ENCODE measurements at regions not wholly inside any gene's neighbourhood (a gene's known extent, or its start where the extent isn't known, plus 50 kb on each side); places are given as distances from the start of the nearest gene placed in this dataset.
A peak's percentile ranks its signal among the peaks of the same experiment; 100 is the strongest.

DNA sequence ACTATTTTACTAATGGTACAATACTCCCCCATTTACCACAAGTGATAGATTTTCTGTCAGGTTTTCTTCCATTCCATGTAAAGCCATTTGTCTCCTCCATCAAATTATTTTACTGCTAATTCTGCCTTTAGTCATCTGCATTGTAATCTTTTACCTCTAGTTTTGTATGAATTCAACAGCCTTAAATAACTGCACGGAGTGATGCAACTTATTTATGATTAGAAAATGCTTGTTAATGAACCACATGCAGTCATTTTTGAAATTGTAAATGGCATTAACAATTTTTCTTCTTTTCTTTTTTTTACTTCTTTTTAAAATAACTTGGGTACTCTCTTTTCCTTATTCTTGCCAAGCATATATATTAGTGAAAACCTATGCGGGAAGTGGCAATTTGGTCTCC is 71.5 kb downstream of the RESF1 start:
- POLR2A ChIA-PET, result no interaction called here
- ATAC-seq, result no peak
- H3K27me3 Mint-ChIP-seq, result no peaks in the 10 kb centered on the region
- intact Hi-C loops (cut with DNase I, micrococcal nuclease), result no loop called here
- CTCF ChIA-PET, result no interaction called here
- H3K27ac Mint-ChIP-seq, result no peak overlapping the region
- H3K4me3 Mint-ChIP-seq, result no peak overlapping the region
- no peak for DNase-seq
- H3K4me1 Mint-ChIP-seq, result peaks cover 13% of the 10 kb centered on the region
- no peaks in the 10 kb centered on the region for H3K9me3 Mint-ChIP-seq (ENCODE audit: low read depth)
- H3K36me3 Mint-ChIP-seq (ENCODE audit: low read depth), result no peaks in the 10 kb centered on the region

DNA sequence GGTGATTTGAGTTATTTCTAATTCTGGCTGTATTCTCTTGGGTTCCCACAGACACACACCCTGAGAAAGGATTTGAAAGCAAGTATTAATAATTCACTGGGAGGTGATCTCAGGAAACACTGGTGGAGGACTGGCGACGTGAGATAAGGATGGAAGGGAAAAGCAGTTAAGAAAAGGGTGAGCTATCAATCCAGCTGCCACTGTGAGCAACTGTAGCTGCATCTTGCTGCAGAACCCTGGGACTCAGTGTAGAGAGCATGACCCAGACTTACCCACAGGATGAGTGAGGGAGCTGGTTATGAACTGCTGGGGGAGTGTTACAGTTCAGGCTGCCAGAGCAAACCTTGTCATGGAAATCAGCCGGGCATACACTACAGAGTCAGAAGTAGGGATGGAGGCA is 71.9 kb downstream of the RESF1 start:
- Mint-ChIP-seq H3K9me3 (ENCODE audit: low read depth) (no peaks in the 10 kb centered on the region), H3K36me3 (ENCODE audit: low read depth) (no peaks in the 10 kb centered on the region), H3K27ac (no peak overlapping the region), H3K27me3 (no peaks in the 10 kb centered on the region), H3K4me1 (peaks cover 9% of the 10 kb centered on the region), H3K4me3 (no peak overlapping the region)
- POLR2A ChIA-PET, result no interaction called here
- ATAC-seq (no peak), DNase-seq (peak; percentile 9)
- CTCF ChIA-PET, result no interaction called here
- intact Hi-C loops (cut with DNase I, micrococcal nuclease), result no loop called here

DNA sequence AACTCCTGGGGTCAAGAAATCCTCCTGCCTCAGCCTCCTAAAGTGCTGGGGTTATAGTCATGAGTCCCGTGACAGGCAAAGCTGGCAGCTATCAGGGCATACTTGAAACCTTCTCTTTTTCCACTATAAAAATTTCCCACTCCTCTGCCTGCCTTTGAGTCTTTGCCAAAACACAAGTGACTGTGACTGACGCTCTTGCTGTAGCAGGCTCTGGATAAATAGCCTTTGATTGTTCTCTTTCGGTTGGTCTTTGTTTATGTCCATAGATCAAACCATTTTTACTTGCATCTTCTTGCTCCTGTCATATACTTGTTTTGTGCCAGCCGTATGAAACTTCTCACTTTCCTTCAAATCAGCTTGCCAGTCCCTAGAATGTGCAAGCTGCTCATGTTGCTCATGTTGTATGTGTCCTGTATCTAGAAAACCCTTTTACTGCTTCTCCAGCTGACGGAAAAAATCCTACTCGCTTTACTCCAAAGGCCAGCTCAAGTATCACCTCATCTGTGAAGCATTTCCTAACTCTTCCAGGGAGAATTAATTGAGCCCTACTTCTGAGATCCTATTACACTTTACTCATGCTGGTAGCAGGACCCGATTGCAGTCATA is 73.1 kb downstream of the RESF1 start:
- no peaks in the 10 kb centered on the region for H3K27me3 Mint-ChIP-seq
- DNase-seq (no peak), ATAC-seq (no peak)
- no peaks in the 10 kb centered on the region for H3K4me1 Mint-ChIP-seq
- no peak overlapping the region for H3K27ac Mint-ChIP-seq
- intact Hi-C loops (cut with DNase I, micrococcal nuclease), result no loop called here
- no peaks in the 10 kb centered on the region for H3K36me3 Mint-ChIP-seq (ENCODE audit: low read depth)
- no peak overlapping the region for H3K4me3 Mint-ChIP-seq
- CTCF ChIA-PET, result no interaction called here
- POLR2A ChIA-PET, result no interaction called here
- no peaks in the 10 kb centered on the region for H3K9me3 Mint-ChIP-seq (ENCODE audit: low read depth)

DNA sequence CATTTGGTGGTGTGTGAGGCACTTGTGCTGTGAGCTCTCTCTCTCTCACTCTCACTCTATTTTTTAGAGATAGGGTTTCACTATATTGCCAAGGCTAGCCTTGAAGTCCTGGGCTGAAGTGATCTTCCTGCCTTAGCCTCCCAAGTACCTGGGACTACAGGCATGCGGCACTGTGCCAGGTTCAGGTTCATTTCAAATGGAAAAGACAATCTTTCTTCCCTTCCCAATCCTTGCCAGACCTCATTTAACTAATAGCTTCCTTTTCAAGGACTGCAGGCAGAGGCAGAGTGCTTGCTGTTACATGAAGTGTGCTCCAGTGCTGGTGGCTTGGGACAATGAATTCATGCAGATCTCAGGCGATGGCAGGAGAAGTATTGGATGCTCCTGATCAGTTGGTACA is 73.2 kb upstream of the BICD1 start:
- Mint-ChIP-seq H3K27ac (no peak overlapping the region), H3K4me1 (no peaks in the 10 kb centered on the region), H3K9me3 (ENCODE audit: low read depth) (no peaks in the 10 kb centered on the region), H3K27me3 (no peaks in the 10 kb centered on the region), H3K4me3 (no peak overlapping the region), H3K36me3 (ENCODE audit: low read depth) (no peaks in the 10 kb centered on the region)
- DNase-seq (no peak), ATAC-seq (no peak)
- ChIA-PET CTCF (interaction anchor here (0.6 kb wide), 1 partner anchor 12 kb away, joined by 3 read pairs; no protein-coding TSS in a partner anchor), POLR2A (no interaction called here)
- intact Hi-C loops (cut with DNase I, micrococcal nuclease), result no loop called here

DNA sequence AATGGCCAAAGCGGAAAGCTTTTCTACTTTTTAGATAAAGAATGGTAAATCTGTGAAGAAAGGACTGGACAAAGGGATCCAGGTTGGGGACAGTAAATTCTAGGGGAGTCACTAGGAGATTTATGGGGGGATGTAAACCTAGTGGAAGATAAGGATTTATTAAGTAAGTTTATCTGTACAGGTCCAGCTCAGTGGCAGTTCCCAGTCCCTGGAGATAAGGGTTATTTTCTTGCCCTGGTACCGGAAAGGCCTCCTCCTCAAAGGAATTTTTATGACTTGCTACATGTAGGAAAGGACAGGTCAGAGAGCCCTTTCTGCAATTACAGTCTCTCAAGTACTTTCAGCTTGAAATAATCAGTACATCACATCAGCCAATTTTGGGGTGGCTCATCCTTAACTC is 72.6 kb upstream of the BICD1 start:
- ChIA-PET CTCF (interaction anchor here (0.6 kb wide), 1 partner anchor 11 kb away, joined by 3 read pairs; no protein-coding TSS in a partner anchor), POLR2A (no interaction called here)
- H3K27ac Mint-ChIP-seq, result no peak overlapping the region
- DNase-seq (no peak), ATAC-seq (no peak)
- no peak overlapping the region for H3K4me3 Mint-ChIP-seq
- no peaks in the 10 kb centered on the region for H3K36me3 Mint-ChIP-seq (ENCODE audit: low read depth)
- H3K4me1 Mint-ChIP-seq, result no peaks in the 10 kb centered on the region
- no peaks in the 10 kb centered on the region for H3K9me3 Mint-ChIP-seq (ENCODE audit: low read depth)
- no peaks in the 10 kb centered on the region for H3K27me3 Mint-ChIP-seq
- intact Hi-C loops (cut with DNase I, micrococcal nuclease), result no loop called here

DNA sequence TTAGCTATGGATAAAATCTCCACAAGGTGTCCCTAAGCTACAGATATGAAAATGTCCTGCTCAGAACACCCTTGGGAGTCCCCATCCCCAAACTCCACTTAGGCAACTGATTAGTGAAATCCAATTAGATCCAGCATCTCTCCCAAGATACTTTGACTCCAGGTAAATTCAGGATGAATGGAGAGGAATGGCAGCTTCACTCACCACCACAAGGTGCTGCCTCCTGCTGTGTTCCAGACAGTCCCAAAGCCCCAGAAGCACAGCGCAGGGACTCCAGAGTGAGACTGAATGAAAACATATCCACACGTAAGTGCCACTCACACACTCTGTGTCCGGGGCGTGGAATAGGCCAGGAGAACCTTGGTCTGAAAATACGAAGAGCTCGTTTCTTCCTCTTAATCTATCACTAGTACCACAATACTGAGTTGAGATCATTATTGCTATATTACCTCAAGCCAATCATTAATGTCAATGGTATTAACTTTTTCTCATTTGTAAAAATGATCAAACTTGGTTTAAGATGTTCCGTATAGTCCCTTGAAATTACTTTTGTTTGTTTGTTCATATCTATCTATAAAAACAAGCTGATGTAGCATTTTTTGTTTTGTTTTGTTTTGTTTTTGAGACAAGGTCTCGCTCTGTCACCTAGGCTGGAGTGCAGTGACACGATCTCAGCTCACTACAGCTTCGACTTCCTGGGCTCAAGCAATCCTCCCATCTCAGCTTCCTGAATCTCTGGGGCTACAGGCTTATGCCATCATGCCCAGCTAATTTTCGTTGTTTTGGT is 70.0 kb upstream of the BICD1 start:
- Mint-ChIP-seq H3K9me3 (ENCODE audit: low read depth) (no peaks in the 10 kb centered on the region), H3K27ac (no peak overlapping the region), H3K36me3 (ENCODE audit: low read depth) (no peaks in the 10 kb centered on the region), H3K27me3 (no peaks in the 10 kb centered on the region), H3K4me3 (no peak overlapping the region), H3K4me1 (no peaks in the 10 kb centered on the region)
- no peak for ATAC-seq
- intact Hi-C loops (cut with DNase I, micrococcal nuclease), result no loop called here
- no peak for DNase-seq
- ChIA-PET CTCF (interaction anchor here (0.7 to 1.6 kb wide), 4 partner anchors 10 to 383 kb away, joined by 3 to 4 read pairs (median 3); no protein-coding TSS in a partner anchor), POLR2A (interaction anchor here (0.6 kb wide), 1 partner anchor 27 kb away, joined by 3 read pairs; no protein-coding TSS in a partner anchor)

DNA sequence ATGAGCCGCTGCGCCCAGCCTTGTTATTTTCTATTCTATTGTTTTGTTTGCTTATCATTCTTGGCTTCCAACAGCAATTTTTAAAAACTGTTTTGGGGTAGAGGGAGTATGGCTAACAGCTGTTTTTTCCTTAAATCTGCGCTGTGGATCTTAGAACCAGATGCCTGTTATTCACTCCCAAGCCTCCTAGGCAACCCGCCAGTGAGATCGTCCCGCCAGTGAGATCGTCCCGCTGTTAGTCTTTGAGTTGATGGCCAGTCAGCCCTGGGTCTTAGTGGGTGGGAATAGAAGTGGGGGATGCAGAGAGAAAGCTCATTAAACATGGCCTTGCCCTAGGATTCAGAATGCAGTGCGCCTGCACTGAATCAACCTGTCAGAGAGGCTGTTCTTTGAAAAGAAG is 67.3 kb upstream of the BICD1 start:
- intact Hi-C loops (cut with DNase I, micrococcal nuclease), result loop anchor here in 1 of 2 experiments (1.0 kb wide), 1 partner anchor 26 kb away; no protein-coding TSS in a partner anchor
- Mint-ChIP-seq H3K36me3 (ENCODE audit: low read depth) (peaks cover 5% of the 10 kb centered on the region), H3K27me3 (no peaks in the 10 kb centered on the region), H3K4me3 (no peak overlapping the region), H3K9me3 (ENCODE audit: low read depth) (peaks cover 10% of the 10 kb centered on the region), H3K4me1 (no peaks in the 10 kb centered on the region), H3K27ac (no peak overlapping the region)
- ChIA-PET POLR2A (no interaction called here), CTCF (no interaction called here)
- DNase-seq (no peak), ATAC-seq (no peak)

DNA sequence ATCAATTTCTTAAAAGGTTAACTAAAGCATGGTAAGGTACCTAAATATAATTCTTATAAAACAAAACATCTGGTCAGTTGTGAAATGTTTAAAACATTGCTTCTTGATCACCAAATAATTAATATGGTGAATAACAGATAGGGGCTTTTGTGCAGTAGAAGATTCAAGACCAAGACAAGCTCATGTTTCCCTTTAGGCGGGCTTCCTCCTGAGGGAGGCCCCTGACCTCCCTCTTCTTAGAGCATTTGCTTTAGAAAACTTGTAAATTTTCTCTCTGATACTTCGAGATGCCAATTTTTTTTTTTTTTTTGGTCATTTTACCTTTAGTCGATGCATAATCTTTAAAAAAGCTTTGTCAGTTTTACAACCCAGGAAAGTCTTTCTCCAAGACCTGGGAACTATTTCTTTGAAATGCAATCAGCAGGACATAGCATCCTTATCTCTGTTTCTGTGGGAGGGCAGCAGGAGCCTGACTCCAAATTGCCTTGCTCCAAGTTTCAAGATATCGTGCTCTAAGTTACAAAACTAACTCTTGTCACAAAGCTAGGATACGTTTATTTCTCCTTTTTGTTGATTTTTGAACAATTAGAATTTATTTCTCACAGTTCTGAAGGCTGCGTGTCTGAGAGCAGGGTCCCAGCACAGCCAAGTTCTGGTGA is 66.6 kb upstream of the BICD1 start:
- peaks cover 12% of the 10 kb centered on the region for H3K9me3 Mint-ChIP-seq (ENCODE audit: low read depth)
- H3K36me3 Mint-ChIP-seq (ENCODE audit: low read depth), result peaks cover 5% of the 10 kb centered on the region
- POLR2A ChIA-PET, result no interaction called here
- no peak overlapping the region for H3K4me3 Mint-ChIP-seq
- no peak overlapping the region for H3K27ac Mint-ChIP-seq
- intact Hi-C loops (cut with DNase I, micrococcal nuclease), result loop anchor here in 1 of 2 experiments (1.0 kb wide), 1 partner anchor 27 kb away; no protein-coding TSS in a partner anchor
- ATAC-seq (no peak), DNase-seq (no peak)
- CTCF ChIA-PET, result no interaction called here
- H3K27me3 Mint-ChIP-seq, result no peaks in the 10 kb centered on the region
- no peaks in the 10 kb centered on the region for H3K4me1 Mint-ChIP-seq

DNA sequence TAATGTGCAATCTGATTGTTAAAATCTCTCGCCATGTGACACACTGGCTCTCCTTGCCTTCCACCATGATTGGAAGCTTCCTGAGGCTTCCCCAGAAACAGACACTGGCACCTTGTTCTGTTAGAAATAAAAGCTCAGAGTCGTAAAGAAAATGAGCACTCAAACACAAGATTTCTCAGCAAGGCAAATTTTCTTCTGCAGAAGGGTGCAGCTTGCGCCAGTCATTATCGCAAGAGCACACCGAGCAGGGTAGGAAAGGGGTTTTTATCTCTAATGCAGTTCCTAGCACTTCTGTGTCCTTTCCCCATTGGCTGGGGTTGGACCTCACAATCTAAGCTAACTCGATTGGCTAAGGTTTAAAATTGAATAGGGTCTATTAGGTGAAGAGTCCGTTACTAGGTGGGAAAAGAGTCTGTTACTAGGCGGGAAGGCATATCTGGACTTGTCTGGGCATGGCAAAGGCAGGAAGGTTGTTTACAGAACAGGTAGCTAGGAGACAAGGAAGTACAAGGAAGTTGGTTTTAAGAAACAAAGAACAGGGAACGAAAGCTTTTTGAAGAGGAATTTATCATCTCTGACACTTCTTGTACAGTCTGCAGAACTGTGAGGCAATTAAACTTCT is 62.6 kb upstream of the BICD1 start:
- no peak overlapping the region for H3K27ac Mint-ChIP-seq
- POLR2A ChIA-PET, result no interaction called here
- DNase-seq (no peak), ATAC-seq (no peak)
- intact Hi-C loops (cut with DNase I, micrococcal nuclease), result no loop called here
- CTCF ChIA-PET, result interaction anchor here (1.1 kb wide), 1 partner anchor 225 kb away, joined by 3 read pairs; no protein-coding TSS in a partner anchor
- peaks cover 17% of the 10 kb centered on the region for H3K9me3 Mint-ChIP-seq (ENCODE audit: low read depth)
- peaks cover 10% of the 10 kb centered on the region for H3K36me3 Mint-ChIP-seq (ENCODE audit: low read depth)
- peaks cover 5% of the 10 kb centered on the region for H3K4me1 Mint-ChIP-seq
- H3K27me3 Mint-ChIP-seq, result no peaks in the 10 kb centered on the region
- H3K4me3 Mint-ChIP-seq, result no peak overlapping the region

DNA sequence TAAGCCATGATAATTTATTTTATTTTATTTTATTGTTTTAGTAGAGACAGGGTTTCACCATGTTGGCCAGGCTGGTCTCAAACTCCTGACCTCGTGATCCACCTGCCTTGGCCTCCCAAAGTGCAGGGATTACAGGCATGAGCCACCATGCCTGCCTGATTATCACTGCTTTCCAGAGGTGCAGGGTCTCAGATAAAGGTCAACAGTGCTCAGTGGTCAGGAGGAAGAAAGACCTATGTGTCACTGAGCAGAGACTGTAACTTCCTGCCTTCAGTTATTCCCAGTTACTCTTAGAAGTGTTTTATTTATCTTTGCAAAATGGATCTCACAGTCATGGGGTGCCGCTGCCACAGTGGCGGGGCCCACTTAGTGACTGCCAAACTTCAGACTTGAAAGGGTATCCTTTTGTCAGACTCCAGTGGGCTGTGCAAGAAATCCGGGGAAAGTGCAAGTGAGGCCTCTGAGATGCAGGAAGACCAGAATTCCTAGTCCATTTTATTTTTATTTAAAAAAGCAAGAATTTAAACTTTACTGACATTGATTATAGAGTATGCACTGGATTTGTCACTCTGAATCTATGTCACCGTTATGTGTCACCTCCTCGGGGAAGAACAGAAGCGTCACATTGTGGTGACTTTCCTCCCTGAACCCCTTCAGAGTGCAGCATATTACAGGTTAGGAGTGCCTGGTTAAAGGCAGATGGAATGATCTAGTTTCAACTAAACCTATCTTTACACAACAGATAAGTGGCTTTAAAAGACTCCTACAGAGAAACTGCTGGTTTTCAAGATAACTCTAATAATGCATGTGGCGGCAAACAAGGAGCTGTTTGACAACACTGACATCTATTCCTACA is 59.1 kb upstream of the BICD1 start:
- H3K27ac Mint-ChIP-seq, result peak overlapping the region; percentile 70
- DNase-seq (no peak), ATAC-seq (peak; percentile 82)
- peaks cover 8% of the 10 kb centered on the region for H3K4me1 Mint-ChIP-seq
- intact Hi-C loops (cut with DNase I, micrococcal nuclease), result no loop called here
- H3K27me3 Mint-ChIP-seq, result no peaks in the 10 kb centered on the region
- ChIA-PET CTCF (no interaction called here), POLR2A (no interaction called here)
- no peak overlapping the region for H3K4me3 Mint-ChIP-seq
- peaks cover 10% of the 10 kb centered on the region for H3K36me3 Mint-ChIP-seq (ENCODE audit: low read depth)
- peaks cover 17% of the 10 kb centered on the region for H3K9me3 Mint-ChIP-seq (ENCODE audit: low read depth)

DNA sequence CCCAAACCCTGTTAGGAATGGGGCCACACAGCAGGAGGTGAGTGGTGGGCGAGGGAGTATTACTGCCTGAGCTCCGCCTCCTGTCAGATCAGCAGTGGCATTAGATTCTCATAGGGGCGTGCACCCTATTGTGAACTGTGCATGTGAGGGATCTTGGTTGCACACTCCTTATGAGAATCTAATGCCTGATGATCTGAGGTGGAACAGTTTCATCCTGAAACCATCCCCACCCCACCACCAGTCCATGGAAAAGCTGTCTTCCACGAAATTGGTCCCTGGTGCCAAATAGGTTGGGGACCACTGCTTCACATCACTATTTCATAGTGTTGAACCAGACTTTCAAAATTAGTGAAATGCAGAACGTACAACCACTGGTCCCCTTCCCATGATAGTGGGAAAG is 57.9 kb upstream of the BICD1 start:
- no peak overlapping the region for H3K27ac Mint-ChIP-seq
- DNase-seq (no peak), ATAC-seq (no peak)
- peaks cover 12% of the 10 kb centered on the region for H3K9me3 Mint-ChIP-seq (ENCODE audit: low read depth)
- no peak overlapping the region for H3K4me3 Mint-ChIP-seq
- no peaks in the 10 kb centered on the region for H3K27me3 Mint-ChIP-seq
- intact Hi-C loops (cut with DNase I, micrococcal nuclease), result no loop called here
- H3K4me1 Mint-ChIP-seq, result peaks cover 8% of the 10 kb centered on the region
- POLR2A ChIA-PET, result no interaction called here
- CTCF ChIA-PET, result interaction anchor here (2.3 kb wide), 1 partner anchor 12 kb away, joined by 10 read pairs; no protein-coding TSS in a partner anchor
- peaks cover 10% of the 10 kb centered on the region for H3K36me3 Mint-ChIP-seq (ENCODE audit: low read depth)

Measured in activated CD4-positive, alpha-beta T cell treated with anti-CD3 and anti-CD28 coated beads for 36 hours (primary cell).